ENCODE measurements at regions not wholly inside any gene's neighbourhood (a gene's known extent, or its start where the extent isn't known, plus 50 kb on each side); places are given as distances from the start of the nearest gene placed in this dataset.

DNA sequence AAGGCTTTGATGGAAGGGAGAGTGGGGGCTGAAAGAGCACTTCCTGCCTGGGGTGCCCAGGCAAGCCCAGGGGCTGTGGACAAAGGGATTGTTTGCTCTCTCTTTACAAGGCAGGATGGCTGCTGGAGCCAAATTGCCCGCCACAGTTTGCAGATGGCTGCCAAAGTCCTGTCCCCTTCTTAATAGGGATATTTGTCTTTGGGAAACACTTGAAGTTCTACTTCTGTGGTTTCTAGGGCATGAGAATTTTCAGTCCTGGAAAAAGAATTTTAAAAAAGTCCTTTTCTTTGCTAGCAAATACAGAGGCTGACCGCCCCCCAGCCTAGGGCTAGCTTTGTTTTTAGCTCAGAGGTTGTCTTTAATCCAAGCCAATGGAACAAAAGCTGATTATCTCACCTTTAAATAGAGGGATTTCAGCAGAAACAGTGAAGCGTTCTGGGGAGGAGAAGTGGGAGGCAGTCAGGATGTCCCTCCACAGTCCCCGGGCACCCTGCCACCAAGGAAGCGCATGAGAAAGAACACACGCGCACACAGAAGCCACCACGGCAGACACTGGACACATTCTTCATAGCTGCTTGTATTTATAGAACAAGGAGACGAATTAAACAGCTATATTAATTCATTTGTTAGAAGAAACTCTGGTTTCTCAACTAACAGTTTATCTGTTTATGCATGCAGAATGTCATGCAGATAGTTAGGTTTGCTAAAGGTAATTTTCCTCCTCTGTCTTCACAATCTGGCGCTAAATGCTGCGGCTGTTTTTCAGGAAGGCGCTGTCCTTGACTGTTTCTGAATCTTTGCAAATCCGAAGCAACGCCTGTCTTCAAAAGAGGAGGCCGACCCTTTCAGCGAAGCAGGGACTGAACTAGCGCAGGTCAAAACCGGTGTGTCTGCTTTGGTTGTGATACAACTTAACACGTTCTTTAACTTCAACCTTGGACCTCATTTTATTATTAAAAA is 736.9 kb downstream of the QKI start:
- H3K9me3 ChIP-seq (ENCODE audit: low read depth, low read length) = no peaks in the 10 kb centered on the region
- DNase-seq (ENCODE audit: low read depth, low spot score) = no peak
- H3K9ac ChIP-seq (ENCODE audit: insufficient read length) = no peak overlapping the region
- TF ChIP-seq EZH2 (IDR thresholded peaks at IDR 0.05) = no peak
- no peak for TF ChIP-seq POLR2AphosphoS5 (IDR thresholded peaks at IDR 0.05; ENCODE audit: borderline replicate concordance, low read depth, low read length)
- TF ChIP-seq FOXP2 (optimal IDR thresholded peaks at IDR 0.05; ENCODE audit: control extremely low read depth, extremely low read length, insufficient read depth) = no peak
- H3K4me3 ChIP-seq = no peak overlapping the region
- no peak overlapping the region for H3K27ac ChIP-seq
- H3K36me3 ChIP-seq (ENCODE audit: insufficient read depth, low read length) = no peaks in the 10 kb centered on the region

DNA sequence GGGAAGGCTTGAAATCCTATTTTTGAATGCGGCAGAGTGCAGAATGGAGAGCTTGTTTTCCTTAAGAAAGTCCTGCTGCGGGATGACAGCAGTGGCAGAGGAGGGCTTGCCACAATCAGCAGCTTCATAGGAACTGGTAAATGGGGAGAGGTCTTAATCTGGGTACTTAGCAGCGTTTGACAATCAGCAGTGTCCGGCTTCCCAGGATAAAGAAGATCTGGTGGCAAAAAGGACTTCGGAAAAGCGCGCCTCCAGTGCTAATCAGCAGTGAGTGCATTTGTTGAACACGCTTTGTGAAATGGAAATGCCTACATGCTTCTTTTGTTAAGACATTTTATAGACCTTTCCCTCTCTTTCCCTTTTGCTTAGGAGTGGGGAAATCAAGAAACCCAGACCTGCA is 735.7 kb downstream of the QKI start:
- no peak for DNase-seq (ENCODE audit: low read depth, low spot score)
- H3K27ac ChIP-seq = no peak overlapping the region
- TF ChIP-seq EZH2 (IDR thresholded peaks at IDR 0.05) (no peak), POLR2AphosphoS5 (IDR thresholded peaks at IDR 0.05; ENCODE audit: borderline replicate concordance, low read depth, low read length) (no peak), FOXP2 (optimal IDR thresholded peaks at IDR 0.05; ENCODE audit: control extremely low read depth, extremely low read length, insufficient read depth) (no peak)

DNA sequence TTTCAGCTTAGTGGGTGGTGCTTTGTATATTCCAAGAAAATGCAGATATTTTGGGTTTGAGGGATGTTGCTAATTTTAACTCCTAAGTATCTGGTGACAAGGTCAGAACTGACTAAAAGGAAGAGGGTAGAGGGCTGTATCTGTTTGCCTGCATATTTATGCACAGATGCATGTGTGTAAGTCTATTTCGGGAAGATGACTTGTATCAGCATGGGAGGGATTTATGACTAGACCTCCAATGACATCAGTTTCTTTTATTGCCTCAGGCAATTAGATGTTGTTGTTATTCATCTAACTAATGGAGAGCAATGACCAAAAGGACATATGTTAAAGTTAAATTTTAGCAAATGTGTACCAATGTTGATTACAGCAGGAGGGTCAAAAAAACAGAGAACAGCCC is 734.3 kb downstream of the QKI start:
- Histone ChIP-seq H3K4me3 (no peak overlapping the region), H3K36me3 (ENCODE audit: insufficient read depth, low read length) (no peaks in the 10 kb centered on the region), H3K27ac (no peak overlapping the region), H3K9me3 (ENCODE audit: low read depth, low read length) (no peaks in the 10 kb centered on the region), H3K9ac (ENCODE audit: insufficient read length) (no peak overlapping the region)
- TF ChIP-seq EZH2 (IDR thresholded peaks at IDR 0.05) (no peak), FOXP2 (optimal IDR thresholded peaks at IDR 0.05; ENCODE audit: control extremely low read depth, extremely low read length, insufficient read depth) (no peak), POLR2AphosphoS5 (IDR thresholded peaks at IDR 0.05; ENCODE audit: borderline replicate concordance, low read depth, low read length) (no peak)
- DNase-seq (ENCODE audit: low read depth, low spot score) = no peak

More for the DNA sequence above, 735.7 kb downstream of the QKI start:
- Histone ChIP-seq H3K9me3 (ENCODE audit: low read depth, low read length) (no peaks in the 10 kb centered on the region), H3K36me3 (ENCODE audit: insufficient read depth, low read length) (no peaks in the 10 kb centered on the region), H3K4me3 (no peak overlapping the region), H3K9ac (ENCODE audit: insufficient read length) (no peak overlapping the region)

DNA sequence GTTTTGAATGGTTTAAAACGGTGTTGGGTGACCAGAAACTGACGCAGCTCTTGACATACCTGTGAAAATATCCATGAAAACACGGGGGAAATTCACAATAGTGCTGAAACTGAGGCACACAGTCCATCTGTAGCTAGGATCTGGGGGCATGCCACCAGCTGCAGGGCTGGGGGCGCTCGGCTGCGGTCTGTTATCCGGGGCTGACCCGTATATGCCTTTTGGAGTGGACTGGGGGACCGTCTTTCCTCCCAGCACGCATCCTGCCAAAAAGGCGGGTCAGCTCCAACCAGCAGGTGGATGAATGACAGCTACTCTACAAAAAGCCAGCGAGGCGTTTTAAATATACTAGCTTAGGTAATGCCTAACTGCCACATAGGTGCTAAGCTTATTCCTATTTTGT is 729.8 kb downstream of the QKI start:
- TF ChIP-seq EZH2 (IDR thresholded peaks at IDR 0.05) = no peak
- TF ChIP-seq POLR2AphosphoS5 (IDR thresholded peaks at IDR 0.05; ENCODE audit: borderline replicate concordance, low read depth, low read length) = no peak
- no peaks in the 10 kb centered on the region for H3K9me3 ChIP-seq (ENCODE audit: low read depth, low read length)
- no peak overlapping the region for H3K27ac ChIP-seq
- no peaks in the 10 kb centered on the region for H3K36me3 ChIP-seq (ENCODE audit: insufficient read depth, low read length)
- no peak for DNase-seq (ENCODE audit: low read depth, low spot score)
- H3K4me3 ChIP-seq = no peak overlapping the region
- no peak overlapping the region for H3K9ac ChIP-seq (ENCODE audit: insufficient read length)

DNA sequence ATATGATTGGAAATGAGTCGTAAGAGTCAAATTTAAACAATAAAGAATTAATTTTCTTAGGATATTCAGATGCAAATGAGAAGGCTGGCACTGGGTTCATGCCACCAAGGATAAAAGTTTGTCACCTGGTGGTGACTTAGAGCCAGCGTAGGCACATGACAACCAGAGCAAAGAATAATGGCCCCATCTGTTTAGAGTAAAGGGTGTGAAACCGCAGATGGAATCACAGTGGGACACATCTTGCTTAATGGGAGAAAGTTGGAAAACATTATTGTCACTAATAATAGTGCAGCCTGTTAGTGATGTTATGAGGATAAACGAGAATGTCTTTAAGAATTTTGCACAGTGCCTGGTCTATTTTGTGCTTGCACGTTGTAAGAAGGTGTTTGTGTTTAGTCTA is 727.8 kb downstream of the QKI start:
- TF ChIP-seq FOXP2 (optimal IDR thresholded peaks at IDR 0.05; ENCODE audit: control extremely low read depth, extremely low read length, insufficient read depth) (no peak), POLR2AphosphoS5 (IDR thresholded peaks at IDR 0.05; ENCODE audit: borderline replicate concordance, low read depth, low read length) (no peak), EZH2 (IDR thresholded peaks at IDR 0.05) (no peak)
- H3K27ac ChIP-seq = no peak overlapping the region
- no peaks in the 10 kb centered on the region for H3K9me3 ChIP-seq (ENCODE audit: low read depth, low read length)
- H3K36me3 ChIP-seq (ENCODE audit: insufficient read depth, low read length) = no peaks in the 10 kb centered on the region
- DNase-seq (ENCODE audit: low read depth, low spot score) = no peak
- no peak overlapping the region for H3K4me3 ChIP-seq
- H3K9ac ChIP-seq (ENCODE audit: insufficient read length) = no peak overlapping the region

DNA sequence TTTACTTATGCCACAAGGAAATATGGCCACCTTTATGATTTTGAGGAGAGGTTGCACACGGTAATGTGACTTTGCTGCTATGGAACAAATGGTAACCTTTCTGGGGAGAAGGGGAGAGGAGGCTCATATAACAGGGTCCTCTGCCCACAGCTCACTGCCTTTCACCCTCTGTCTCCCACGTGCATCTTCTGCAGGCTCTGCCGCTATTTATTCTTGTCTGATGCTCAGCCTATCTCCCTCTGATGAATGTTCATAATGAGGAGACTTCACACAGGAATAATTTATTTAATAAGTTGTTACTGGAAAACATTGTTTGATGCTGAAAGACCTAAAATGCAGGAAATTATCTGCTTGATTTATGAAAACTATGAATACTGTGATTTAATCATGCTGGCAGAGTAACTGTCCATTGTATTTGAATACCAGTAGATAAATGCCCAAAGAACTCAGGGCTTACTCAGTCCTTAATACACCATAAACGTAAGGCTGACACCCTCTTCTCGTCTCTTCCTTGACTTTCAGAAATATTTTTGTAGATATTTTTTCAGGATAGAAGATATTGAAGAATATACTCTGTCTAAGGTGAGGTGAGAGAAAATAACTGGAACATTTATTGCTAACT is 721.1 kb downstream of the QKI start:
- H3K36me3 ChIP-seq (ENCODE audit: insufficient read depth, low read length) = no peaks in the 10 kb centered on the region
- no peak overlapping the region for H3K27ac ChIP-seq
- TF ChIP-seq EZH2 (IDR thresholded peaks at IDR 0.05) (no peak), POLR2AphosphoS5 (IDR thresholded peaks at IDR 0.05; ENCODE audit: borderline replicate concordance, low read depth, low read length) (no peak), FOXP2 (optimal IDR thresholded peaks at IDR 0.05; ENCODE audit: control extremely low read depth, extremely low read length, insufficient read depth) (no peak)
- H3K9ac ChIP-seq (ENCODE audit: insufficient read length) = no peak overlapping the region
- no peaks in the 10 kb centered on the region for H3K9me3 ChIP-seq (ENCODE audit: low read depth, low read length)
- no peak for DNase-seq (ENCODE audit: low read depth, low spot score)
- H3K4me3 ChIP-seq = no peak overlapping the region

DNA sequence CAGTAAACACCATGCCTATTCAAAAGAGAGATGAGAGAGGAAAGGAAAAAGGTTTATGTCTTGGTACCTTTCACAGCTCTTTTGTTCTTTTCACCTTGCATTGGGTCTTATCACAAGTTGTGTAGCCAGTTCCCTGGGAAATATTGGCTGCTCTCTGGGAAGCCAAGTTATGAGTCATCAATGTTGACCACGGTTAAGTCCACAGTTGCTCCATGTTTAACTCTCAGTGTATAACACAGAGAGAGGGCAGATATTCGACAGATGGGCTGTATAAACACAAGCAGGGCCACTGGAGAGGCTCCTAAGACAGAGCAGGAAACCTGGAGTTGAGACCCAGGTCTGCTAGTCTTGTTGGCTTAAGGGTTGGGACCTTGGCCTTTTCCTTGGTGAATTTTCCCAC is 718.6 kb downstream of the QKI start:
- no peaks in the 10 kb centered on the region for H3K9me3 ChIP-seq (ENCODE audit: low read depth, low read length)
- no peaks in the 10 kb centered on the region for H3K36me3 ChIP-seq (ENCODE audit: insufficient read depth, low read length)
- TF ChIP-seq POLR2AphosphoS5 (IDR thresholded peaks at IDR 0.05; ENCODE audit: borderline replicate concordance, low read depth, low read length) = no peak
- TF ChIP-seq EZH2 (IDR thresholded peaks at IDR 0.05) = no peak
- no peak for TF ChIP-seq FOXP2 (optimal IDR thresholded peaks at IDR 0.05; ENCODE audit: control extremely low read depth, extremely low read length, insufficient read depth)
- no peak overlapping the region for H3K9ac ChIP-seq (ENCODE audit: insufficient read length)
- H3K27ac ChIP-seq = no peak overlapping the region
- DNase-seq (ENCODE audit: low read depth, low spot score) = no peak
- H3K4me3 ChIP-seq = no peak overlapping the region

DNA sequence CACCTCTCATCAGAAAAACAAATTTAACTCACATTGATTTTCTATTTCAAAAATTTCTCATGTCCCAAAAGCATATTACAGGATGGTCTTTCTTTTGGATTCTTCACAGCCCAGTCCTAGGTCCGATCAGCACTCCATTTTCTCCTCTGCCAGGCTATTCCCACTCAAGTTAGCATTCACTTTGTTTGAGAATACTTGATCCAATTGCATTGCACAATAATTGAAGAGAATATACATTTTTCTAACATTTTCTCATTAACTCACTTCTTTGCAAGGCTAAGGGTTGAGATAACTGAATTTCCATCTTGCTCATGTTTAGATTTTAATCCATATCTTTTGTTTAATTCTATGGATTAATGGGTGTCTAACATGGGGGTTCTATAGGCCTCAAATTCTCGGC is 716.1 kb downstream of the QKI start:
- Histone ChIP-seq H3K27ac (no peak overlapping the region), H3K36me3 (ENCODE audit: insufficient read depth, low read length) (no peaks in the 10 kb centered on the region), H3K4me3 (no peak overlapping the region), H3K9me3 (ENCODE audit: low read depth, low read length) (no peaks in the 10 kb centered on the region), H3K9ac (ENCODE audit: insufficient read length) (no peak overlapping the region)
- DNase-seq (ENCODE audit: low read depth, low spot score) = no peak
- TF ChIP-seq POLR2AphosphoS5 (IDR thresholded peaks at IDR 0.05; ENCODE audit: borderline replicate concordance, low read depth, low read length) = no peak
- TF ChIP-seq EZH2 (IDR thresholded peaks at IDR 0.05) = no peak
- no peak for TF ChIP-seq FOXP2 (optimal IDR thresholded peaks at IDR 0.05; ENCODE audit: control extremely low read depth, extremely low read length, insufficient read depth)
